ENCODE measurements at regions not wholly inside any gene's neighbourhood (a gene's known extent, or its start where the extent isn't known, plus 50 kb on each side); places are given as distances from the start of the nearest gene placed in this dataset.
A peak's percentile ranks its signal among the peaks of the same experiment; 100 is the strongest.

DNA sequence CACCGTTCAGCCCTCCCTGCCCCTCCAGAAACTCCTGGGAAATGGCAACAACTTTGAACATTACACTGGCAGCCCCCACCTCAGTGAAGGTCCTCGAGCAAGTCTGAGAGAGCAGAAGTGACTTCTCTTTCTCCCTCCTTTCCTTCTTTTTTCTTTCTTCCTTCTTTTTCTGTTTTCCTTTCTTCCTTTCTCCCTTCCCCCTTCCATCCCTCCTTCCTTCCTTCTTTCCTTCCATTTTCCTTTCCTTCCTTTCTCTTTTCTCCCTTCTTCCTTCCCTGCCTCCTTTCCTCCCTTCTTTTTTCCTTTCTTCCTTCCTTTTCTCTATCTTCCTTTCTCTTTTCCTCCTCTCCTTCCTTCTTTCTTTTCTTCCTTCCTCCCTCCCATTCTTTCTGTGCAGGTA lies 162.7 kb downstream of the UNC5CL start:
- CTCF ChIA-PET = interaction anchor here (1.0 kb wide), 1 partner anchor 151 kb away, joined by 4 read pairs; no protein-coding TSS in a partner anchor
- peaks cover 9% of the 10 kb centered on the region for H3K36me3 Mint-ChIP-seq
- H3K4me3 Mint-ChIP-seq = no peak overlapping the region
- no peak for DNase-seq (ENCODE audit: low spot score)
- H3K27me3 Mint-ChIP-seq (ENCODE audit: low read depth) = peaks cover 19% of the 10 kb centered on the region
- TF ChIP-seq TEAD1 (CRISPR knock-in tag; IDR thresholded peaks at IDR 0.05) (no peak), GTF2I (CRISPR knock-in tag; conservative IDR thresholded peaks at IDR 0.05) (no peak)
- TF ChIP-seq, protein P1, sequence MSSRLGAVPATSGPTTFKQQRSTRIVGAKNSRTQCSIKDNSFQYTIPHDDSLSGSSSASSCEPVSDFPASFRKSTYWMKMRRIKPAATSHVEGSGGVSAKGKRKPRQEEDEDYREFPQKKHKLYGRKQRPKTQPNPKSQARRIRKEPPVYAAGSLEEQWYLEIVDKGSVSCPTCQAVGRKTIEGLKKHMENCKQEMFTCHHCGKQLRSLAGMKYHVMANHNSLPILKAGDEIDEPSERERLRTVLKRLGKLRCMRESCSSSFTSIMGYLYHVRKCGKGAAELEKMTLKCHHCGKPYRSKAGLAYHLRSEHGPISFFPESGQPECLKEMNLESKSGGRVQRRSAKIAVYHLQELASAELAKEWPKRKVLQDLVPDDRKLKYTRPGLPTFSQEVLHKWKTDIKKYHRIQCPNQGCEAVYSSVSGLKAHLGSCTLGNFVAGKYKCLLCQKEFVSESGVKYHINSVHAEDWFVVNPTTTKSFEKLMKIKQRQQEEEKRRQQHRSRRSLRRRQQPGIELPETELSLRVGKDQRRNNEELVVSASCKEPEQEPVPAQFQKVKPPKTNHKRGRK (CRISPR knock-in tag; IDR thresholded peaks at IDR 0.05; ENCODE audit: borderline replicate concordance) = peak; percentile 67; the same call in 1 of the 2 replicates
- no peak overlapping the region for H3K27ac Mint-ChIP-seq
- no peak for ATAC-seq
- POLR2A ChIA-PET = no interaction called here
- 0 out of 2 replicates have a peak, but pooled peaks cover 3% of the 10 kb centered on the region for H3K4me1 Mint-ChIP-seq
- peaks cover 18% of the 10 kb centered on the region for H3K9me3 Mint-ChIP-seq

DNA sequence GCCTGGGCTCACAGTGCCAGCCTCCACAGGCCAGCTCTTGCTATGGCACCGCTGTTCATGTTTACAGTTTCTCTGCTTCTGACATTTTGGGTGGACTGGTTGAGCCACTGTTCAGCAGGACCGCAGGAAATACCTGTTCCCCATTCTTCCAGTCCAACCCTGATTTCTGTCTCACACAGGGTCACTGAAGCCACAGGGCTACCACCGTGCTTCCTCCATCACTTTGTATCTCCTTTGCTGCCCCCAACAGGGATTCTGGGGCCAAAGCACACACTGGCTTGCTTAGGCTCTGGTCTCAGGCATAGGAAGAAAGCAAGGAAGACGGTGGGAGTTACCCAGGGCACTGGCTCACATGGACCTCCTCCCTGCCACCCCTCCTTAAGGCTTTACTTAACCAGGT lies 164.5 kb downstream of the UNC5CL start:
- H3K27me3 Mint-ChIP-seq (ENCODE audit: low read depth) = peaks cover 18% of the 10 kb centered on the region
- H3K4me1 Mint-ChIP-seq = 0 out of 2 replicates have a peak, but pooled peaks cover 3% of the 10 kb centered on the region
- no peak for TF ChIP-seq RORB (CRISPR knock-in tag; IDR thresholded peaks at IDR 0.05)
- TF ChIP-seq, protein P2, sequence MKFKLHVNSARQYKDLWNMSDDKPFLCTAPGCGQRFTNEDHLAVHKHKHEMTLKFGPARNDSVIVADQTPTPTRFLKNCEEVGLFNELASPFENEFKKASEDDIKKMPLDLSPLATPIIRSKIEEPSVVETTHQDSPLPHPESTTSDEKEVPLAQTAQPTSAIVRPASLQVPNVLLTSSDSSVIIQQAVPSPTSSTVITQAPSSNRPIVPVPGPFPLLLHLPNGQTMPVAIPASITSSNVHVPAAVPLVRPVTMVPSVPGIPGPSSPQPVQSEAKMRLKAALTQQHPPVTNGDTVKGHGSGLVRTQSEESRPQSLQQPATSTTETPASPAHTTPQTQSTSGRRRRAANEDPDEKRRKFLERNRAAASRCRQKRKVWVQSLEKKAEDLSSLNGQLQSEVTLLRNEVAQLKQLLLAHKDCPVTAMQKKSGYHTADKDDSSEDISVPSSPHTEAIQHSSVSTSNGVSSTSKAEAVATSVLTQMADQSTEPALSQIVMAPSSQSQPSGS (CRISPR knock-in tag; IDR thresholded peaks at IDR 0.05; ENCODE audit: borderline replicate concordance, low read depth) = no peak
- TF ChIP-seq, protein P3, sequence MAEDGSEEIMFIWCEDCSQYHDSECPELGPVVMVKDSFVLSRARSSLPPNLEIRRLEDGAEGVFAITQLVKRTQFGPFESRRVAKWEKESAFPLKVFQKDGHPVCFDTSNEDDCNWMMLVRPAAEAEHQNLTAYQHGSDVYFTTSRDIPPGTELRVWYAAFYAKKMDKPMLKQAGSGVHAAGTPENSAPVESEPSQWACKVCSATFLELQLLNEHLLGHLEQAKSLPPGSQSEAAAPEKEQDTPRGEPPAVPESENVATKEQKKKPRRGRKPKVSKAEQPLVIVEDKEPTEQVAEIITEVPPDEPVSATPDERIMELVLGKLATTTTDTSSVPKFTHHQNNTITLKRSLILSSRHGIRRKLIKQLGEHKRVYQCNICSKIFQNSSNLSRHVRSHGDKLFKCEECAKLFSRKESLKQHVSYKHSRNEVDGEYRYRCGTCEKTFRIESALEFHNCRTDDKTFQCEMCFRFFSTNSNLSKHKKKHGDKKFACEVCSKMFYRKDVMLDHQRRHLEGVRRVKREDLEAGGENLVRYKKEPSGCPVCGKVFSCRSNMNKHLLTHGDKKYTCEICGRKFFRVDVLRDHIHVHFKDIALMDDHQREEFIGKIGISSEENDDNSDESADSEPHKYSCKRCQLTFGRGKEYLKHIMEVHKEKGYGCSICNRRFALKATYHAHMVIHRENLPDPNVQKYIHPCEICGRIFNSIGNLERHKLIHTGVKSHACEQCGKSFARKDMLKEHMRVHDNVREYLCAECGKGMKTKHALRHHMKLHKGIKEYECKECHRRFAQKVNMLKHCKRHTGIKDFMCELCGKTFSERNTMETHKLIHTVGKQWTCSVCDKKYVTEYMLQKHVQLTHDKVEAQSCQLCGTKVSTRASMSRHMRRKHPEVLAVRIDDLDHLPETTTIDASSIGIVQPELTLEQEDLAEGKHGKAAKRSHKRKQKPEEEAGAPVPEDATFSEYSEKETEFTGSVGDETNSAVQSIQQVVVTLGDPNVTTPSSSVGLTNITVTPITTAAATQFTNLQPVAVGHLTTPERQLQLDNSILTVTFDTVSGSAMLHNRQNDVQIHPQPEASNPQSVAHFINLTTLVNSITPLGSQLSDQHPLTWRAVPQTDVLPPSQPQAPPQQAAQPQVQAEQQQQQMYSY (CRISPR knock-in tag; IDR thresholded peaks at IDR 0.05) = 0 out of 2 replicates have a peak, but pooled peaks have one; percentile 33
- no peak overlapping the region for H3K4me3 Mint-ChIP-seq
- ChIA-PET POLR2A (no interaction called here), CTCF (interaction anchor here (0.6 to 1.4 kb wide), 2 partner anchors 18 to 154 kb away, joined by 3 to 5 read pairs; no protein-coding TSS in a partner anchor)
- peak; percentile 99 for ATAC-seq
- no peak overlapping the region for H3K27ac Mint-ChIP-seq
- H3K36me3 Mint-ChIP-seq = peaks cover 8% of the 10 kb centered on the region
- H3K9me3 Mint-ChIP-seq = peaks cover 13% of the 10 kb centered on the region
- DNase-seq (ENCODE audit: low spot score) = peak; percentile 59

DNA sequence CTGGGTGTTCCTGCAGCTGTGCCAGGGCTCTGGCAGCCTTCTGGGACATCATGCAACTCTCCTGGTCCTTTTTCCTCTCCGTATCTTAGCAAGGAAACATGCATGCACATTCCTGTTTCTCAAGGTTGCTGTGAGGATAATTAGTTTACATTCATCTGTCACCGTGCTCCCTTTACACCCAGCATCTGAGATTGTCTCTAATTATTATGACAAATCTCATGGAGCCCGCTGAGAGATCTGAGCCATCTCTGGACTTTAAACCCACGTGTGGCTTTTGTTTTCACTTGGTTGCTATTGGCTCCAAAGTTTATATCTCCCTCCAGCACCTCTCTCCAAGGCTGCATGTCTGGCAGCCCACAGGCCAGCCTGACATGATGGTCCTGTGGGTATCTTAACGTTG lies 167.6 kb downstream of the UNC5CL start:
- CTCF ChIA-PET = no interaction called here
- ATAC-seq = no peak
- no peak for DNase-seq (ENCODE audit: low spot score)
- no peak overlapping the region for H3K4me3 Mint-ChIP-seq
- no peak for TF ChIP-seq IRF2 (CRISPR knock-in tag; IDR thresholded peaks at IDR 0.05; ENCODE audit: borderline replicate concordance, low read depth)
- TF ChIP-seq, protein P4, sequence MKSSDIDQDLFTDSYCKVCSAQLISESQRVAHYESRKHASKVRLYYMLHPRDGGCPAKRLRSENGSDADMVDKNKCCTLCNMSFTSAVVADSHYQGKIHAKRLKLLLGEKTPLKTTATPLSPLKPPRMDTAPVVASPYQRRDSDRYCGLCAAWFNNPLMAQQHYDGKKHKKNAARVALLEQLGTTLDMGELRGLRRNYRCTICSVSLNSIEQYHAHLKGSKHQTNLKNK (CRISPR knock-in tag; IDR thresholded peaks at IDR 0.05) = no peak
- no peak for TF ChIP-seq ZNF396 (CRISPR knock-in tag; IDR thresholded peaks at IDR 0.05; ENCODE audit: borderline replicate concordance)
- TF ChIP-seq NFE2L1 (CRISPR knock-in tag; IDR thresholded peaks at IDR 0.05) = no peak
- TF ChIP-seq, protein P5, sequence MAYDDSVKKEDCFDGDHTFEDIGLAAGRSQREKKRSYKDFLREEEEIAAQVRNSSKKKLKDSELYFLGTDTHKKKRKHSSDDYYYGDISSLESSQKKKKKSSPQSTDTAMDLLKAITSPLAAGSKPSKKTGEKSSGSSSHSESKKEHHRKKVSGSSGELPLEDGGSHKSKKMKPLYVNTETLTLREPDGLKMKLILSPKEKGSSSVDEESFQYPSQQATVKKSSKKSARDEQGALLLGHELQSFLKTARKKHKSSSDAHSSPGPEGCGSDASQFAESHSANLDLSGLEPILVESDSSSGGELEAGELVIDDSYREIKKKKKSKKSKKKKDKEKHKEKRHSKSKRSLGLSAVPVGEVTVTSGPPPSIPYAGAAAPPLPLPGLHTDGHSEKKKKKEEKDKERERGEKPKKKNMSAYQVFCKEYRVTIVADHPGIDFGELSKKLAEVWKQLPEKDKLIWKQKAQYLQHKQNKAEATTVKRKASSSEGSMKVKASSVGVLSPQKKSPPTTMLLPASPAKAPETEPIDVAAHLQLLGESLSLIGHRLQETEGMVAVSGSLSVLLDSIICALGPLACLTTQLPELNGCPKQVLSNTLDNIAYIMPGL (CRISPR knock-in tag; IDR thresholded peaks at IDR 0.05) = no peak
- TF ChIP-seq, protein P6, sequence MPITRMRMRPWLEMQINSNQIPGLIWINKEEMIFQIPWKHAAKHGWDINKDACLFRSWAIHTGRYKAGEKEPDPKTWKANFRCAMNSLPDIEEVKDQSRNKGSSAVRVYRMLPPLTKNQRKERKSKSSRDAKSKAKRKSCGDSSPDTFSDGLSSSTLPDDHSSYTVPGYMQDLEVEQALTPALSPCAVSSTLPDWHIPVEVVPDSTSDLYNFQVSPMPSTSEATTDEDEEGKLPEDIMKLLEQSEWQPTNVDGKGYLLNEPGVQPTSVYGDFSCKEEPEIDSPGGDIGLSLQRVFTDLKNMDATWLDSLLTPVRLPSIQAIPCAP (CRISPR knock-in tag; IDR thresholded peaks at IDR 0.05) = no peak
- TF ChIP-seq EMX1 (CRISPR knock-in tag; IDR thresholded peaks at IDR 0.05) = no peak
- TF ChIP-seq HMGA2 (CRISPR knock-in tag; IDR thresholded peaks at IDR 0.05) = no peak
- TF ChIP-seq GTF2I (CRISPR knock-in tag; conservative IDR thresholded peaks at IDR 0.05) = no peak
- TF ChIP-seq ZNF138 (CRISPR knock-in tag; conservative IDR thresholded peaks at IDR 0.05) = no peak
- TF ChIP-seq ZNF423 (CRISPR knock-in tag; IDR thresholded peaks at IDR 0.05) = no peak
- no peak for TF ChIP-seq CREM (CRISPR knock-in tag; IDR thresholded peaks at IDR 0.05)
- TF ChIP-seq, protein P7, sequence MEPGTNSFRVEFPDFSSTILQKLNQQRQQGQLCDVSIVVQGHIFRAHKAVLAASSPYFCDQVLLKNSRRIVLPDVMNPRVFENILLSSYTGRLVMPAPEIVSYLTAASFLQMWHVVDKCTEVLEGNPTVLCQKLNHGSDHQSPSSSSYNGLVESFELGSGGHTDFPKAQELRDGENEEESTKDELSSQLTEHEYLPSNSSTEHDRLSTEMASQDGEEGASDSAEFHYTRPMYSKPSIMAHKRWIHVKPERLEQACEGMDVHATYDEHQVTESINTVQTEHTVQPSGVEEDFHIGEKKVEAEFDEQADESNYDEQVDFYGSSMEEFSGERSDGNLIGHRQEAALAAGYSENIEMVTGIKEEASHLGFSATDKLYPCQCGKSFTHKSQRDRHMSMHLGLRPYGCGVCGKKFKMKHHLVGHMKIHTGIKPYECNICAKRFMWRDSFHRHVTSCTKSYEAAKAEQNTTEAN (CRISPR knock-in tag; IDR thresholded peaks at IDR 0.05) = no peak
- no peak for TF ChIP-seq RORB (CRISPR knock-in tag; IDR thresholded peaks at IDR 0.05)
- no peak for TF ChIP-seq TP53 (CRISPR knock-in tag; IDR thresholded peaks at IDR 0.05)
- TF ChIP-seq SP1 (CRISPR knock-in tag; conservative IDR thresholded peaks at IDR 0.05) = no peak
- TF ChIP-seq FOXJ3 (CRISPR knock-in tag; IDR thresholded peaks at IDR 0.05; ENCODE audit: borderline replicate concordance) = no peak
- peaks cover 2% of the 10 kb centered on the region; the same call in 1 of the 2 replicates for H3K27me3 Mint-ChIP-seq (ENCODE audit: low read depth)
- peaks cover 16% of the 10 kb centered on the region for H3K4me1 Mint-ChIP-seq
- H3K36me3 Mint-ChIP-seq = no peaks in the 10 kb centered on the region
- H3K9me3 Mint-ChIP-seq = no peaks in the 10 kb centered on the region
- POLR2A ChIA-PET = no interaction called here
- no peak overlapping the region for H3K27ac Mint-ChIP-seq
